ENCODE measurements at regions not wholly inside any gene's neighbourhood (a gene's known extent, or its start where the extent isn't known, plus 50 kb on each side); places are given as distances from the start of the nearest gene placed in this dataset.

DNA sequence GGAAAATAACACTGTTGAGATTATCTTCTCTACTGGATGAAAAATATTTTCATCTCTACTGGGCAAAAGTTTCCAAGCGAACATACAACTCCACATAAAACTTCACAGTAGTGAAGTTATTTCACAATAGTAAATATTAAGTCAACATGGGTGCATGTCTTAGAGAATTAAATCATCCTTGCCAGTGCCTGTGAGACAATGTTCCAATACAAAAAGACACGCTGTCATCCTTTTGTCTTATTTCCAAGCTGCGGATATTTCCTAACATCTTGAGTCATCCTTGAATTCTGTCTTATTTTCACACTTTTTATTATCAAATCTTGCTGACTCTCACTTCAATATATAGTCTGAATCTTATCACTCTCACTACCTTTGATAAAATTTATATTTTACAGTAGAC is 142.9 kb upstream of the KITLG start:
- Histone ChIP-seq H3K27ac (no peak overlapping the region), H3K4me1 (replicated peaks; ENCODE audit: insufficient read depth) (no peaks in the 10 kb centered on the region), H3K79me2 (ENCODE audit: low read depth) (no peaks in the 10 kb centered on the region), H3K27me3 (ENCODE audit: insufficient read depth, low read depth) (no peaks in the 10 kb centered on the region), H3F3A (ENCODE audit: insufficient read depth, low read depth) (no peaks in the 10 kb centered on the region), H3K9me3 (ENCODE audit: insufficient read depth, low read depth) (no peaks in the 10 kb centered on the region), H3K4me2 (no peak overlapping the region), H3K36me3 (ENCODE audit: low read depth) (no peaks in the 10 kb centered on the region), H4K20me1 (ENCODE audit: insufficient read depth) (no peaks in the 10 kb centered on the region), H3K9me2 (ENCODE audit: insufficient read depth) (no peaks in the 10 kb centered on the region), H2AFZ (no peak overlapping the region), H3K4me3 (no peak overlapping the region)
- intact Hi-C loops (cut with micrococcal nuclease; ENCODE audit: unreplicated experiment): no loop called here
- ChIA-PET POLR2A (ENCODE audit: unreplicated experiment) (no interaction called here), CTCF (no interaction called here)
- DNase-seq: no peak
- no TSS peak for BruUV-seq (replicated peaks)
- TF ChIP-seq, protein P1, sequence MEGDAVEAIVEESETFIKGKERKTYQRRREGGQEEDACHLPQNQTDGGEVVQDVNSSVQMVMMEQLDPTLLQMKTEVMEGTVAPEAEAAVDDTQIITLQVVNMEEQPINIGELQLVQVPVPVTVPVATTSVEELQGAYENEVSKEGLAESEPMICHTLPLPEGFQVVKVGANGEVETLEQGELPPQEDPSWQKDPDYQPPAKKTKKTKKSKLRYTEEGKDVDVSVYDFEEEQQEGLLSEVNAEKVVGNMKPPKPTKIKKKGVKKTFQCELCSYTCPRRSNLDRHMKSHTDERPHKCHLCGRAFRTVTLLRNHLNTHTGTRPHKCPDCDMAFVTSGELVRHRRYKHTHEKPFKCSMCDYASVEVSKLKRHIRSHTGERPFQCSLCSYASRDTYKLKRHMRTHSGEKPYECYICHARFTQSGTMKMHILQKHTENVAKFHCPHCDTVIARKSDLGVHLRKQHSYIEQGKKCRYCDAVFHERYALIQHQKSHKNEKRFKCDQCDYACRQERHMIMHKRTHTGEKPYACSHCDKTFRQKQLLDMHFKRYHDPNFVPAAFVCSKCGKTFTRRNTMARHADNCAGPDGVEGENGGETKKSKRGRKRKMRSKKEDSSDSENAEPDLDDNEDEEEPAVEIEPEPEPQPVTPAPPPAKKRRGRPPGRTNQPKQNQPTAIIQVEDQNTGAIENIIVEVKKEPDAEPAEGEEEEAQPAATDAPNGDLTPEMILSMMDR (conservative IDR thresholded peaks at IDR 0.05): no peak
- TF ChIP-seq EZH2 (IDR thresholded peaks at IDR 0.05; ENCODE audit: low read depth): no peak

DNA sequence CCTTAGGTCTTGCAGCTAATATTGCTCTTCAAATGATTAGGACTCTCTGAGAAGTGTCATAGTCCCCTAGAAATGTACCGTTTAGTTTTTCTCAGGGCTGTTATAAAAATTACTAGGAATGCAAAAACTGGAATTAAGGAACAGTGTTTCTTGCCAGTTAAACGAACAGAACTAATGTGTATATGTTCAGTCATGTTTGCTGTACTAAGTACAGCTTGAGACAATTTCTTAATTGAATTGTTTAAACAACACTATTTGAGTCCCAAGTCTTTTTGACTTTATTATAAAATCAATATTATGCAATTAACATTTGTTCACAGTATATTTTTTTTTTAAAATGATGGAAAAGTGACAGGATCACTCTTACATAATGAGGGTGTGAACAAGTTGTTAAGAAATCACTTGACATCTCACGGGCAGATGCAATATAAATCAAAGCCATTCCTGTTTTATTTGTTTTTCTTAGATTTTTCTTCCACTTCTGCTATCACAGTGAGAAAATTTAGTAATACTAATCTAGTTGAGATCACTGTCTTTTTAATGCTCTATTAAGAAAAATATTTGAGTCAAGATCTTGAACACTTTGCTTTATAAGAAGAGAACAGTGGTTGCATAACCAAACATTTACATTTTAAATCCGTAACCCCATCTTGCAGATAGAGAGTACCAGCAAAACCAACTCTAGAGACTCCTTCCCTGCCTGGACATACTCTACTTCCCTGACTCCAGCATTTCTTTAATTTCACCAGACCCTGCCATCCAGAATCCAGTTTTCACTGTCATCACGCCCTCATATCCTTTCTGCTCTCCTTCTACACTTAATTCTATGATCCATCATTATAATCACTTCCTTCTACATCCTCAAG is 140.7 kb upstream of the KITLG start:
- Histone ChIP-seq H3K9me3 (ENCODE audit: insufficient read depth, low read depth) (no peaks in the 10 kb centered on the region), H3F3A (ENCODE audit: insufficient read depth, low read depth) (no peaks in the 10 kb centered on the region), H3K4me3 (no peak overlapping the region), H3K4me1 (replicated peaks; ENCODE audit: insufficient read depth) (no peaks in the 10 kb centered on the region), H3K79me2 (ENCODE audit: low read depth) (no peaks in the 10 kb centered on the region), H3K27me3 (ENCODE audit: insufficient read depth, low read depth) (no peaks in the 10 kb centered on the region), H3K4me2 (no peak overlapping the region), H3K9me2 (ENCODE audit: insufficient read depth) (no peaks in the 10 kb centered on the region), H4K20me1 (ENCODE audit: insufficient read depth) (no peaks in the 10 kb centered on the region), H3K36me3 (ENCODE audit: low read depth) (no peaks in the 10 kb centered on the region), H2AFZ (no peak overlapping the region), H3K27ac (no peak overlapping the region)
- no peak for TF ChIP-seq EZH2 (IDR thresholded peaks at IDR 0.05; ENCODE audit: low read depth)
- TF ChIP-seq, protein P1 (conservative IDR thresholded peaks at IDR 0.05): no peak
- no TSS peak for BruUV-seq (replicated peaks)
- intact Hi-C loops (cut with micrococcal nuclease; ENCODE audit: unreplicated experiment): no loop called here
- POLR2A ChIA-PET (ENCODE audit: unreplicated experiment): no interaction called here
- CTCF ChIA-PET: no interaction called here
- DNase-seq: no peak

DNA sequence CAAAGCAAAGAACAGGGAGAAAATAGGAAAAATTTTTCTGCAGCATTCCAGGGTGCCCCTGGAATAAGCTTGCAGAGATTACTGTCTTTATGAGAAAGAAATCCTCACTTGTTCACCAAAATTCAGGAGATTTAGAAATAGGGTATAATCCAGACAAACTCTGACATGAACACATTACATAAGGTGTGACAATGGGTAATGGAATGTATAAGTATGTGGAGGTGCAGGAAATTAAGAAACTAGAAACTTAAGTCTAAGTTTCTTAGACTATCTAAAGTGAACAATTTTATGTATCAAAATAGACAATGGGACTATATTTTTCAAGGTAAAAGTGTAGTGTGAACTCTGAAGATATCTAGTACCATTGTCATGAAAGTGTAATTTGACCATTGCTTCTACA is 140.0 kb upstream of the KITLG start:
- no peak overlapping the region for H2AFZ ChIP-seq
- no peaks in the 10 kb centered on the region for H3F3A ChIP-seq (ENCODE audit: insufficient read depth, low read depth)
- H3K27me3 ChIP-seq (ENCODE audit: insufficient read depth, low read depth): no peaks in the 10 kb centered on the region
- CTCF ChIA-PET: no interaction called here
- intact Hi-C loops (cut with micrococcal nuclease; ENCODE audit: unreplicated experiment): no loop called here
- H3K4me1 ChIP-seq (replicated peaks; ENCODE audit: insufficient read depth): no peaks in the 10 kb centered on the region
- TF ChIP-seq, protein P1 (conservative IDR thresholded peaks at IDR 0.05): no peak
- TF ChIP-seq EZH2 (IDR thresholded peaks at IDR 0.05; ENCODE audit: low read depth): no peak
- no peaks in the 10 kb centered on the region for H3K36me3 ChIP-seq (ENCODE audit: low read depth)
- H3K9me2 ChIP-seq (ENCODE audit: insufficient read depth): no peaks in the 10 kb centered on the region
- H3K9me3 ChIP-seq (ENCODE audit: insufficient read depth, low read depth): no peaks in the 10 kb centered on the region
- DNase-seq: no peak
- BruUV-seq (replicated peaks): no TSS peak
- no peaks in the 10 kb centered on the region for H3K79me2 ChIP-seq (ENCODE audit: low read depth)
- no peak overlapping the region for H3K27ac ChIP-seq
- H3K4me3 ChIP-seq: no peak overlapping the region
- no peaks in the 10 kb centered on the region for H4K20me1 ChIP-seq (ENCODE audit: insufficient read depth)
- POLR2A ChIA-PET (ENCODE audit: unreplicated experiment): no interaction called here
- H3K4me2 ChIP-seq: no peak overlapping the region
